CD14-positive monocyte (primary cell): ENCODE measurements at regions not wholly inside any gene's neighbourhood (a gene's known extent, or its start where the extent isn't known, plus 50 kb on each side); places are given as distances from the start of the nearest gene placed in this dataset.

Source experiments
- DNase-seq, 3 donors: peaks; one replicate each; pipeline ENCODE4 v3.0.0-alpha.2; 2011 to 2022
- H2AFZ ChIP-seq: 2 replicates; pipeline ENCODE4 v1.6.0; 2012; ENCODE audit warnings: mild to moderate bottlenecking, low read depth, low read length, inconsistent platforms; ENCODE audit not compliant: insufficient read depth, poor library complexity, severe bottlenecking
- H3K27ac ChIP-seq, 2 donors: 1 replicate in 1 of 2; 2 replicates in 1 of 2; pipeline ENCODE4 v1.5.1; 2012 to 2013; ENCODE audit warnings: low read length in 2 of 2, control low read depth in 1 of 2, inconsistent platforms in 1 of 2, low read depth in 1 of 2, mild to moderate bottlenecking in 1 of 2
- H3K27me3 ChIP-seq, 2 donors: one replicate each; pipeline versions ENCODE4 v1.6.0 to v1.6.1; 2011 to 2013; ENCODE audit warnings: low read length in 2 of 2; ENCODE audit not compliant: control insufficient read depth in 2 of 2, insufficient read depth in 2 of 2
- H3K36me3 ChIP-seq, 2 donors: replicated peaks in 1 of 2; 1 replicate in 1 of 2; 2 replicates in 1 of 2; pipeline versions ENCODE4 v1.5.1 to v1.6.1; 2012 to 2013; ENCODE audit warnings: low read length in 2 of 2, control low read depth in 1 of 2, inconsistent platforms in 1 of 2, mild to moderate bottlenecking in 1 of 2; ENCODE audit not compliant: insufficient read depth in 2 of 2, control insufficient read depth in 1 of 2
- H3K4me1 ChIP-seq, 2 donors: 1 replicate in 1 of 2; 2 replicates in 1 of 2; pipeline versions ENCODE4 v1.5.1 to v1.6.1; 2012 to 2013; ENCODE audit warnings: low read length in 2 of 2, control low read depth in 1 of 2, inconsistent platforms in 1 of 2, mild to moderate bottlenecking in 1 of 2, moderate library complexity in 1 of 2; ENCODE audit not compliant: insufficient read depth in 2 of 2, control insufficient read depth in 1 of 2
- H3K4me2 ChIP-seq: replicated peaks from 2 replicates; pipeline ENCODE3; 2012; ENCODE audit warnings: low read length, moderate library complexity, mild to moderate bottlenecking; ENCODE audit not compliant: poor library complexity, severe bottlenecking; ENCODE audit errors: extremely low read depth
- H3K4me3 ChIP-seq, 3 experiments: fragments of 200-600 bp in 1 of 3; sonication (generic) in 1 of 3; replicated peaks in 1 of 3; 1 replicate in 2 of 3; 2 replicates in 1 of 3; pipeline ENCODE4 v1.5.1; 2011 to 2013; ENCODE audit warnings: low read length in 3 of 3, mild to moderate bottlenecking in 3 of 3, control low read depth in 2 of 3, low read depth in 2 of 3, inconsistent platforms in 1 of 3, moderate library complexity in 1 of 3
- H3K79me2 ChIP-seq: 2 replicates; pipeline ENCODE4 v1.6.0; 2012; ENCODE audit warnings: mild to moderate bottlenecking, control low read depth, inconsistent platforms, low read length, moderate library complexity; ENCODE audit not compliant: insufficient read depth
- H3K9ac ChIP-seq: 2 replicates; pipeline ENCODE4 v1.6.0; 2017; ENCODE audit warnings: low read length, mild to moderate bottlenecking; ENCODE audit not compliant: insufficient read depth, poor library complexity, severe bottlenecking
- H3K9me3 ChIP-seq, 2 donors: replicated peaks in 1 of 2; 1 replicate in 1 of 2; 2 replicates in 1 of 2; pipeline versions ENCODE4 v1.5.1 to v1.6.1; 2012 to 2013; ENCODE audit warnings: low read length in 2 of 2, control low read depth in 1 of 2; ENCODE audit not compliant: control insufficient read depth in 1 of 2, insufficient read depth in 1 of 2
- H4K20me1 ChIP-seq: 2 replicates; pipeline ENCODE4 v1.6.0; 2012; ENCODE audit warnings: mild to moderate bottlenecking, low read length, control low read depth, moderate library complexity; ENCODE audit not compliant: insufficient read depth
- H3K27ac Mint-ChIP-seq, 7 donors: one replicate each; pipeline ENCODE4 v1.8.0; 2020; ENCODE audit warnings: mild to moderate bottlenecking in 7 of 7, mixed read lengths in 7 of 7, moderate library complexity in 6 of 7, inconsistent platforms in 2 of 7
- H3K27me3 Mint-ChIP-seq, 3 donors: one replicate each; pipeline ENCODE4 v1.8.0; 2021 to 2022; ENCODE audit warnings: low read depth in 3 of 3, mild to moderate bottlenecking in 3 of 3, mixed read lengths in 3 of 3, moderate library complexity in 3 of 3, inconsistent platforms in 1 of 3
- H3K36me3 Mint-ChIP-seq, 2 donors: one replicate each; pipeline ENCODE4 v1.8.0; 2020; ENCODE audit warnings: mixed read lengths in 2 of 2, inconsistent platforms in 1 of 2, mild to moderate bottlenecking in 1 of 2
- H3K4me1 Mint-ChIP-seq: one replicate; pipeline ENCODE4 v1.8.0; 2020; ENCODE audit warnings: mild to moderate bottlenecking, mixed read lengths
- H3K4me3 Mint-ChIP-seq, 2 donors: one replicate each; pipeline ENCODE4 v1.8.0; 2020; ENCODE audit warnings: mild to moderate bottlenecking in 2 of 2, mixed read lengths in 2 of 2, moderate library complexity in 1 of 2
- H3K9me3 Mint-ChIP-seq, 7 donors: one replicate each; pipeline ENCODE4 v1.8.0; 2020 to 2022; ENCODE audit warnings: mixed read lengths in 7 of 7, mild to moderate bottlenecking in 6 of 7, moderate library complexity in 6 of 7, inconsistent platforms in 2 of 7
- CTCF ChIP-seq: fragments of 200-600 bp; IDR thresholded peaks from one replicate; pipeline ENCODE4 v1.8.0; 2022; ENCODE audit warnings: antibody characterized with exemption, mild to moderate bottlenecking
- WGBS: methylation state at CpG from one replicate; pipeline ENCODE4 v1.1.5; 2013; ENCODE audit warnings: missing lambda C conversion rate; ENCODE audit not compliant: insufficient coverage; 5-methylcytosine and 5-hydroxymethylcytosine counted together
- intact Hi-C, 2 donors: fragments of 100-400 bp; cut with micrococcal nuclease; formaldehyde crosslinking; loops; one replicate each; pipeline versions ENCODE4 v1.15.0 to v1.15.1; 2023

- intact Hi-C loops, result no loop called here
- Histone ChIP-seq H3K4me1 (no peaks in the 10 kb centered on the region), H2AFZ (no peak overlapping the region), H3K4me2 (no peak overlapping the region), H3K9me3 (no peaks in the 10 kb centered on the region), H4K20me1 (no peaks in the 10 kb centered on the region), H3K79me2 (no peaks in the 10 kb centered on the region), H3K9ac (no peak overlapping the region), H3K27ac (no peak overlapping the region), H3K36me3 (no peaks in the 10 kb centered on the region), H3K27me3 (no peaks in the 10 kb centered on the region), H3K4me3 (no peak overlapping the region)
- no peaks in the 10 kb centered on the region for H3K4me1 Mint-ChIP-seq
- peak overlapping the region in 2 of 7 donors; percentile 27 to 46 for H3K27ac Mint-ChIP-seq
- peaks cover 3 to 4% (median 4%) of the 10 kb centered on the region in 3 donors for H3K27me3 Mint-ChIP-seq
- 96% methylated on average over 14 of the region's 21 CpGs for WGBS
- no peaks in the 10 kb centered on the region for H3K36me3 Mint-ChIP-seq
- peaks cover 0 to 13% (median 7%) of the 10 kb centered on the region in 7 donors for H3K9me3 Mint-ChIP-seq
- no peak for TF ChIP-seq CTCF
- peak overlapping the region in 1 of 2 donors; percentile 15 for H3K4me3 Mint-ChIP-seq
- no peak for DNase-seq
Measured at GRCh38 chr11:69569306-69570200, 71.4 kb upstream of the CCND1 start.

- Mint-ChIP-seq H3K9me3 (no peaks in the 10 kb centered on the region), H3K27ac (no peak overlapping the region), H3K4me3 (no peak overlapping the region), H3K4me1 (peaks cover 17% of the 10 kb centered on the region), H3K36me3 (no peaks in the 10 kb centered on the region), H3K27me3 (peaks cover 4 to 13% (median 12%) of the 10 kb centered on the region in 3 donors)
- Histone ChIP-seq H3K36me3 (no peaks in the 10 kb centered on the region), H2AFZ (no peak overlapping the region), H3K9me3 (no peaks in the 10 kb centered on the region), H3K27me3 (no peaks in the 10 kb centered on the region), H3K4me2 (no peak overlapping the region), H3K9ac (no peak overlapping the region), H3K79me2 (no peaks in the 10 kb centered on the region), H4K20me1 (no peaks in the 10 kb centered on the region), H3K27ac (no peak overlapping the region), H3K4me3 (no peak overlapping the region), H3K4me1 (peaks cover 12 to 13% of the 10 kb centered on the region in 2 donors)
- DNase-seq, result no peak
- TF ChIP-seq CTCF, result no peak
- WGBS, result 89% methylated on average over 7 of the region's 11 CpGs
- intact Hi-C loops, result no loop called here
Measured at GRCh38 chr11:69572233-69572860, 68.6 kb upstream of the CCND1 start.
